NCI-H510A (cell line): ENCODE measurements at regions not wholly inside any gene's neighbourhood (a gene's known extent, or its start where the extent isn't known, plus 50 kb on each side); places are given as distances from the start of the nearest gene placed in this dataset.
"Not testable (repeated sequence)": the region's sequence is repeated elsewhere in the genome, so short reads cannot be mapped to it uniquely, and the experiment has no call there.

Experiments used
- DNase-seq: peaks from one replicate; lab custom pipeline; 2025; lab: John Stamatoyannopoulos, UW

DNA sequence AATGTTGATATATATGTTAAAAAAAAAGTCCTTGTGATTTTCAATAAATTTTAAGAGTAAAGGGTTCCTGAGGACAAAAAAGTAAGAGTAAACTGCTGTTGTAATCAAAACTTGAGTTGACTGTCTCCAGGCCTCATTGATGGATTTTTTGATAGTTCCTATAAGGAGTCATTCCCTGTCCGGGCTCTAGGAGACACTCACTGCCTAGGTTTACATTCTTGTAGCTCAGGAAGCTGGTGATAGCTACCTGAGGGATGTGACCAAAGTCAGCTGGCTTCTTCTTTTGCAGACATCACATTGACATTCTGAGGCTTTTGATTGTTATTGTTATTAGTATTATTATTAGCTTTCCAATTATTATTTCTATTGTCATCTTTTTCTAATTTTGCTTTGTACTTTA lies 116.5 kb upstream of the FBXL7 start:
- peak; percentile 9 for DNase-seq

DNA sequence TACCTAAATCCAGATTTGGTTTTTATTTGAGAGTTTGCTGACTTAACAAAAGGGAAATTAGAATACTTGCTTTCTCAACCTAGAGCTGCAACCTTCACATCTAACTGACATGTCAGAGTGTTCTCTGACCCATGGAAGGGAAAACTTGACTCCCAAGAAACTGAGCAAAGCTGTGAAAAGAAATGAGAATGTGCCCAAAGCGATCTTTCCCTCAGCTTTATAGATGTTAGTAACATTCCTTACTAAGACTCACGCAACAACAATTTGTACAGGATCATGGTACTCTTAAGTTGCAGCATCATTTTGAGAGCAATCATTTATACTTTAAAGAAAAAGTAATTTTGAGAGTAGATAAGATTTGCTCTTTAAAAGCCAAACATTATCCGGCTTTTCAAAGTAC lies 117.0 kb upstream of the FBXL7 start:
- DNase-seq, result no peak

DNA sequence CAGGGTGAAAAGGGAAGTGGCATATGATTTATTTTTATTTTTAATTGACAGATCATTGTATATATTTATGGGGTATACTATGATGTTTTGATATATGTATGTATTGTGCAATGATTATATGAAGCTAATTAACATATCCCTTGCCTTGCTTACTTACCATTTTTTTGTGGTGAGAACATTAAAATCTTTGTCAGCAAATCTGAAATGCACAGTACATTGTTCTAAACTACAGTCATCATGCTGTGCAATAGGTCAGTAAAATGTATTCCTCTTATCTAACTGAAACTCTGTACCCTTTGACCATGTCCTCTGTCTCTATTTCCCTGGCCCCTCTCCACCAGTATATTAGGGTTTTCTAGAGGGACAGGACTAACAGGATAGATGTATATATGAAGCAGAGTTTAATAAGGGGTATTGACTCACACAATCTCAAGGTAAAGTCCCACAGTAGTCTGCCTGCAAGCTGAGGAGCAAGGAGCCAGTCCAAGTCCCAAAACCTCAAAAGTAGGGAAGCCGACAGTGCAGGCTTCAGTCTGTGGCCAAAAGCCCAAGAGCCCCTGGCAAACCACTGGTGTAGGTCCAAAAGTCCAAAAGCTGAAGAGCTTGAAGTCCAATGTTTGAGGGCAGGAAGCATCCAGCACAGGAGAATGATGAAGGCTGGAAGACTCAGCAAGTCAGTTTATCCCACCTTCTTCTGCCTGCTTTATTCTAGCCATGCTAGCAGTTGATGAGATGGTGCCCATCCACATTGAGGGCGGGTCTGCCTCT lies 122.2 kb upstream of the FBXL7 start:
- no peak for DNase-seq

DNA sequence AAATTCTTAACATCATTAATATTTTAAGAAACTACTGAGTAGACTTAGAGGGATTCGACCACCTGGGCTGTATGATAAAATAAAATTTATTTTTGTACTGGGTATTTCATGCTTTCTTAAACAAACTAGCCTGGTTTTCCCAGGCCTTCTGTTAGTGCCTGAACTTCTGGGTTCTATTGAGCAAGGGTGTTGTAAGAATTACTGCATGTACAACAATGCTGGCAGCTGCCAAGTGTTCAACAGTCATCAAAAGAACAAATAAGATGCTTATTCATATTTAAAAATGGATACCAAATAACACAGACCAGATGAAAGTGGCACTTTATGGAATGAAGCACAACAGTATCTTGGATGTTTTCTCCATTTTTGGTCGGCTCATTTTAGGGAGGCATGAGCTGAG lies 123.2 kb upstream of the FBXL7 start:
- no peak for DNase-seq

DNA sequence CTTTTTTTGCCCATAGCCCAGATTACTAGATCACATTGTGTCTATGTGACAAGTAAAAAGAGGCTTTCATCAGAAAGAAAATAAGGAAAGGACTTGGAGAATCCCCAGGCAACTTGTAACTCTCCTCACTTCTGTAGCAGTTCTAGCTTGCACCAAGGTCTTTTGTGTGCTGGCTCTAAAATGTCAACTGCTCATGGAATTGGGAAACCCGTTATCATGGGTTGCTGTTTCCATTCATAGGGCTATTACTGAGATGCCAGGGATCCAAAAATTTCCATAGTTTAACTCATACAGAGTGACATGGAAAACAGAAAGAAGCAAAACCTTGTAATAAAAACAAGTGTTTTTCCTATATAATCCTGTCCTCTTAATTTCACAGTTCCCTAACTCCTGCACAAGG lies 123.9 kb upstream of the FBXL7 start:
- no peak for DNase-seq

DNA sequence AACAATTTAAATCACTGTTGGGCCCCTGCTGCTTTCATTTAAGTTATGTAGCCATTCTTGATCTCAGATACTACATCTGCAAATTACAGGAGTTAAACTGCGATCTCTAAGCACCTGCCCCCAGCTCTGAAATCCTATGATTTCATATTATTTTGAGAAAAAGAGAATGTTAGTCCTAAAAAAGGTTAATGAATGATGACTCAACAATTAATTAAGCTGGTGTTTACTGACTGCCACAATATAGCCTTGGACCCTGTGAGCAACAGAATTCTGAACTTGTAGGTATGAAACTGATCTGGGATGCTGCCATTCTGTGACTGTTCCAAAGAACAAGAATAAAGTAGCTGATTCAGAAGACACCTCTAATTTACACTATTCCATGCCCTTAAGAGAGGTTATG lies 124.4 kb upstream of the FBXL7 start:
- DNase-seq, result no peak

DNA sequence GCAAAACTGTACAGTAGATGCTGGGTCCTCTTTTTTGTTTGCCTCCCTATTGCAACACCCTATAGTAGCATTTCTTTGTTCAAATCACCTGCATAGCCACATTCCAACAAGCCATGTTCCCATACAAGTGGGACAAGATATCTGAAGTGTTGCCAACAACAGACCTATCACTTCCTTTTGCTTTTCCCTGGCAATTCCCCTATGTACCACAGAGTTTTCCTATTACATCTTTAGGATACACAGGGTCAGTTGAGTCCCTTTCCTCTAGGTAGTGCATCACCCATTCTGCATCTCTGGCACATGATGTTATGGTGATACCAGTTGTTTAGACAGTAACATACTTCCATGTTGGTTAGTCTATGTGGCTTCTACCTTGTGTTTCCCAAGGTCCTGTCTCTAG lies 125.1 kb upstream of the FBXL7 start:
- no peak for DNase-seq

DNA sequence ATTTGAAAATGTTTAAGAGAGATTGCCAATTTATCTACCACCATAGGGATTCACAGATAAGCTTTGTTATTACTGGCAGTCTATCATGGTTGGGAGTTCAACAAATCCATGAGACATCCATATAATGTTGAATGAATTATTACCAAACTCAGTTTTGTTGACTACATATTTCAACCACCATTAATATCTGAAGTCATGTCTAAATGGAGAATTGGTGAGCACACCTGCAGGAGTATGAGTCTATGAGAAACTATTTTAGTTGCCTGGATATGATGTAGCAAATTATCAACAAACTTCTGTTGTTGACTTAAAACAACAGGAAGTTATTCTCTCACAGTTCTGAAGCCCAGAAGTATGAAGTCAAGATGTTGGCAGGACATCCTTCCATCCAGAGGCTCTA lies 126.8 kb upstream of the FBXL7 start:
- no peak for DNase-seq

DNA sequence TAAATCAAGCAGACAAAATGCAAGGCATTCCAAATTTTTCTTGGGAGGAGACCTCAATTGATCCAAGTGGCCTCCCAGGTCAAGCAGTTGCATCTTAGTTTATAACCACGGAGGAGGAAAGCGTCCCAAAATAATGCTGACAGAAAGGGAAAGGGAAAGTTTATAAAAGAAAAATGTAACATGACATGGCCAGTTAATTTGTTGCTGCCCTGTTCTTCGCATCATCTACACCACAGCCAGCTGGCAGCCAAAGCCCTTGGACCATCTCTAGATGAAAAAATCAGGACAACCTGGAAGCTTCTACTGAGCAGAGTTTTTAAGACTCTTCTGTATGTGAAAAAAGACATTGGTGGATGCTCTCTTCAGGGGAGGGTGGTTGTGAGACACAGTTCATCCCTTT lies 128.8 kb upstream of the FBXL7 start:
- DNase-seq, result no peak

DNA sequence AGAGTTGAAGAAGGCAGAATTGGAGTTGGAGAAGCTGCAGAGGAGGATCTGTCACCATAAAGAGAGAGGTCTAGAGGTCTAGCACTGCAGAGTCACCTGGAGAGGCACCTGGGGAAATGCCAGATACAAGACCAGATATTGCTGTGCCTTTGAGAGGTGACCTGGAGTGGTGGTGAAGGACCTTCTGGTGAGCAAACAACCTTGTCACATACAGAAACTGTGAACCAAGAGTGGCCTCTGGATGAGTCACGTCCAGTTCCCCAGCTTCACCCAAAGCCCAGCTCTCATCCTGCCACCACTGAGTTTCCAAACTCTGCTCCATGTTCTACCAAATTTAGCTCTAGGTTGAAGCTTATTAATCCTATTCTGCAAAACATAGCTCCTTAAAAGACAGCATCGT lies 131.1 kb upstream of the FBXL7 start:
- DNase-seq, result no peak

DNA sequence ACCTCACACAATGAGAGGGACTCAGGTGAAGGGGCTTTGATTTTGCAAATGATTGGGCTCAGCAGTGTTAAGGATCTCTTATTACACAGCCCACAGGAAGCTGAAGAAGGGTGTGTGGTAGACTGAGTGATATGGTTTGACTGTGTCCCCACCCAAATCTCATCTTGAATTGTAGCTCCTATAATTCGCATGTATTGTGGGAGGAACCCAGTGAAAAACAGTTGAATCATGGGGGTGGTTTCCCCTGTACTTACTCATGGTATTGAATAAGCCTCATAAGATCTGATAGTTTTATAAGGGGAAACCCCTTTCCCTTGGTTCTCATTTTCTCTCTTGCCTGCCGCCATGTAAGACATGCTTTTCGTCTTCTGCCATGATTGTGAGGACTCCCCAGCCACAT lies 132.5 kb upstream of the FBXL7 start:
- DNase-seq, result no peak

DNA sequence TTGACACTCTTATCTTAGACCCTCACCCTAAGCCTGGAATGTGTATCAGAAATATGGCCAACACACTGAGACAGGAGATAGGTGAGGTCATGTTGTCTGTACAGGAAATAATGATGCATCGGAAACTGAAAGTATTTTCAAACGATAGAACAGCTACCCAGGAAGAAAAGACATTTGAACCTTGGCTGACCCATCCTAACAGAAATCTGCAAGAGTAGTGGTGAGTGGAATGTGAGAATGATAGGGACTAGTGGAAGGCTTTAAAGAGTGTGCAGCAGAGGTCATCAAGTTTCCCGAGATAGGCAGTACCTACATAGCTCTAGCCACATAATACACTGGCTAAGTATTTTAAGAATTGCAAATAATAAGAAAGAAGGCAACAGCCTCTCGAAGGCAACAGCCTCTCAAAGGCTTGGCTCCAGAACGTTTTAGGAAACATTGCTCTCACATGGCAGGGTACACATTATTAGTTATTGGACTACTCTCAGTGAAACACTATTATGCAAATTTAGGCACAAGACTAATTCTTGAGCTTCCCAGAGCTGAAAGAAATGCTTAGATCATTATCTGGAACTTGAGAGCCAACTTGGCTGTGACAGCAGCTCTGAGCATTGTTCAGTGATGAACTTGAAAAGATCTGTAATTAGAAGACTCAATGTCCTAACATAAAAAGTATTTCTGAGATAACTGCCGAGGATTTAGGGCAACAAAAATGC lies 133.1 kb upstream of the FBXL7 start:
- DNase-seq, result no peak

DNA sequence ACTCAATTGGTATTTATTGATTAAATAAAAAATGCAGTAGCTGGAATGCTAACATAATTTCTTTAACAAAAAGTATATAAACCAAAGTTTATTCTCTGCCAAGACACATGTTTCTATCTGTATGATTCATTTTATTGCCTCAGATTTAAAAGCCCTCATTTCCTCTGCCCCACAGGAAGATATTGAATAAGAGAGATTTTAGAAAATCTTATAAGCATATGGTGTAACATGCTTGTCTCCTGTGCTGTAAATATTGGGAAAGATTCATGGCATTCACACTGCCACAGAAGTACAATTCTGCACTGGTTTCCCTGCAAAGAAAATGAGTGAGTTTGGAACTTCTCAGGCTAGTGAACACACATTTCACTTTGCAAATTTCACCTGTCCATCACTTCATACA lies 134.9 kb upstream of the FBXL7 start:
- DNase-seq, result no peak

DNA sequence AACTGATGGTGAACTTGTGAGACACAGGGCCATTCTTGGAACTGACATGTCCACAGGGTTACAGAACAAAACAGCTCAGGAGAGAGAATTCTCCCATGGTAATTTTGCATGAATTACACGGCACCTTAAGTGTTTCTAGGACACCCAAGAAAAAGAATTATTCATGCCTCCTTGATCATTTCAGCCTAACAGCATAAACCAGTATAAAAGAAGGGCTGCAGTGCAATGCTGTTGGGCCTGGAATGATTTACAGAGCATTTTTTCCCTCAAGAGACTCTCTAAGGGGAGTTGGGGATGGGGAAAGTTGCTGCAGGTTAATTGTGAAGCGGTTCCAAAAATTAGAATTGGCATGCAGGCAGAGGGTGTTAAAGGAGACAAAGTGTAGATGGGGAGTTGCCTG lies 136.4 kb upstream of the FBXL7 start:
- DNase-seq, result no peak

DNA sequence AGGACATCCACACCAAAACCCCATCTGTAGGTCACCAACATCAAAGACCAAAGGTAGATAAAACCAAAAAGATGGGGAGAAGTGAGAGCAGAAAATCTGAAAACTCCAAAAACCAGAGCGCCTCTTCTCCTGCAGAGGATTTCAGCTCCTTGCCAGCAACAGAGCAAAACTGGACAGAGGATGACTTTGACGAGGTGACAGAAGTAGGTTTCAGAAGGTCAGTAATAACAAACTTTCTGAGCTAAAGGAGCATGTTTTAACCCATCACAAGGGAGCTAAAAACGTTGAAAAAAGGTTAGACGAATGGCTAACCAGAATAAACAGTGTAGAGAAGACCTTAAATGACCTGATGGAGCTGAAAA lies 142.9 kb upstream of the FBXL7 start:
- DNase-seq, result not testable (repeated sequence)

DNA sequence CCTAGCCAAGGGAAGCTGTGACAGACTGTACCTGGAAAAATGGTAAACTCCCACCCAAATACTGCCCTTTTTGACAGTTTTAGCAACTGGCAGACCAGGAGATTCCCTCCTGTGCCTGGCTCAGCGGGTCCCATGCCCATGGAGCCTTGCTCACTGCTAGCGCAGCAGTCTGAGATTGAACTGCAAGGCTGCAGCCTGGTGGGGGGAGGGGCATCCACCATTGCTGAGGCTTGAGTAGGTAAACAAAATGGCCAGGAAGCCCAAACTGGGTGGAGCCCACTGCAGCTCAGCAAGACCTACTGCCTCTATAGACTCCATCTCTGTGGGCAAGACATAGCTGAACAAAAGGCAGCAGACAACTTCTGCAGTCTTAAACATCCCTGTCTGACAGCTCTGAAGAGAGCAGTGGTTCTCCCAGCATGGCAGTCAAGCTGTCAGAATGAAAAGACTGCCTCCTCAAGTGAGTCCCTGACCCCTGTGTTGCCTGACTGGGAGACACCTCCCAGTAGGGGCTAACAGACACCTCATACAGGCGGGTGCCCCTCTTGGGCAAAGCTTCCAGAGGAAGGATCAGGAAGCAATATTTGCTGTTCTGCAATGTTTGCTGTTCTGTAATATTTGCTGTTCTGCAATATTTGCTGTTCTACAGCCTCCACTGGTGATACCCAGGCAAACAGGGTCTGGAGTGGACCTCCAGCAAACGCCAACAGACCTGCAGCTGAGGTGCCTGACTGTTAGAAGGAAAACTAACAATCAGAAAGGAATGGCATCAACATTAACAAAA lies 143.5 kb upstream of the FBXL7 start:
- not testable (repeated sequence) for DNase-seq

DNA sequence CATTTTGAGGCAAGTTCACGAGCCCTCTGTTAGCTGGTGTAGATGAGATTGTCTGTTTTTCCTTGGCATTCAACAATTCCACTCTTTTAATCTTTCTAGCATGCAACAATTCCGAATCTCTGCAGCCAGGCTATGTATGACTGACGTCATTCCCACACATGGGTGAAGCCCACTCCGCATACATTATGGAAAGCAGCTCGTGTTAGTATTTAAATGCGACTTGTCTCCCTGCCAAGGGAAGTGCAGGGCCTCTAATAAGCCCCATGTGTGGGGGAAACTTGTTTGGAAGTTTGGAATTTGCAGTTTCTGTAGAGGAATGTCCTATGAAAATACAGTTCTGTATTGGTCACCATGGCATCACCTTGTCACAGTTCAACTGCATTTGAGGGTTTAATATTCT lies 146.0 kb upstream of the FBXL7 start:
- DNase-seq, result no peak

DNA sequence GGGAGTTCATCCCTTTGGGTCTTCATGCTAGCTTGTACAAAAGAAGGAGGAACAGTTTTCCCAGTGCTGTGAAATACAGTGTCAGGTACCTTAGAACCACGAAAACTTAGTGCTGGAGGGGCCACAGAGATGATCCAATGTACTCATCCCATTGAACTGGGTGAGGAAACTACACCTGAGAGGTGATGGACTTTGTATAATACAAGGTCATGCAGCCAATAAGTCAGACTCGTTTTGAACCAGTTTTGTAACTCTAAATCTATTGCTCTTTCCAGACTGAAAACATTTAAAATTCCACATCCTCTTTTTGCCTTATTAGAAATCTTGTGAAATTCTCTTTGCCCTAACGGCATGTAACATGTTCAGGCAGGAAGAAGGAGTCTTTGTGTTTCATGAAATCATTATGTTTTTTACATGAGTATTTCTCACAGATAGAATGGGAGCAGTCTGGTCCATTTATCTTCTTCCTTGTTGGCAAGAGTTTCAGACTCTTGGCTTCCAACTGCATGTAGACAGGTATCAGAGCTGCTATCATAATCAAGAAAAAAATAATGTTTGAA lies 146.8 kb upstream of the FBXL7 start:
- no peak for DNase-seq

DNA sequence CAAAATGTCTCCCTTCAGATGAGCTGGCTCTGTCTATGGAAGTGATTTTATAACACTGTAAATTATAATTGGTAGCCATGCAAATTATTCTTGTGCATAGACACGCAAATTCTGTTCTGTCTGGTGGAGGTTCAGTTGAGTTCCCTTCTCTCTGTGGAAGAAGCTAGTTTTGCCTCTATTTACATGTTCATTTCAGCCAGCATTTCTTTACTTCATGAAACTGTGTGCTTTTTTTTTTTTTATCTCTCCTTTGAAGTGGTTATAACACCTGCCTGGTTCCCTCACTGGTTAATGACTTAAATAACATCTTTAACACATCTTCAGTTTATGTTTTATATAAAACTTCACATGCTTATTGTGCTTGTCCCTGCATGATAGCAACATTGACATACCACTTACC lies 149.4 kb upstream of the FBXL7 start:
- no peak for DNase-seq

DNA sequence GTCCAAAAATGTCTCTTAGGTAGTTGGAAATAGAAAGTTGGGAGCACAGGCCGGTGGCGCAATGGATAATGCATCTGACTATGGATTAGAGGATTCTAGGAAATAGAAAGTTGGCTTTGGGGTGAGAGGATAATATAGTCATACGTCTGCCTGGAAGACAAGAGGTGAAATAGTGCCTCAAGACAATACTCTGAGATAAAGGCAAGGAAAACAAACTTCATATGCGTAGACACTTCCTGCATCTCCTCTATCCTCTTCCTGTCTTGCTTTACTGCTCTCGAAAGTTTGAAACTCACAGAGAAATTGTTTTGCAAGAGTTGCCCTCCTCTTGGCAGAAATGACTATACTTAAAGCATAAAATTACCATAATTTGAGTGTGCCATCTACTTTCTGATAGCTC lies 153.2 kb upstream of the FBXL7 start:
- DNase-seq, result no peak

DNA sequence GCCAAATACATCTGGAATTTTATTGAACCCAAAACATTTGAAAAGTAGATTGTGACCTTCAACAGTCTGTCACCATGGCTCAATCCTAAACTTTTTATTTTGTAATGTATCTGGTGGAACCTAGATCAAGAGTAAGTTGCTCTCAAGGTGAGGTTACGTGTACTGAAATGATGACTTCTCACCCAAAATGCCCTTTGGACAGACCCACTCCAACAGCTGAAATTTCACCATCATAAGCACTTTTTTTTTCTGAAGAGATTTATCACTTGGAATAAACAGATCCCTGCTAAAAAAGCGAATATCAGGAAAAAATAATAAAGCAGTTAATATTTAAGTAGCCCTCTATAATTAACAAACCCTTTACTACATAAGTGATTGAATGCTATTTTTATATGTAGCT lies 155.0 kb upstream of the FBXL7 start:
- no peak for DNase-seq

DNA sequence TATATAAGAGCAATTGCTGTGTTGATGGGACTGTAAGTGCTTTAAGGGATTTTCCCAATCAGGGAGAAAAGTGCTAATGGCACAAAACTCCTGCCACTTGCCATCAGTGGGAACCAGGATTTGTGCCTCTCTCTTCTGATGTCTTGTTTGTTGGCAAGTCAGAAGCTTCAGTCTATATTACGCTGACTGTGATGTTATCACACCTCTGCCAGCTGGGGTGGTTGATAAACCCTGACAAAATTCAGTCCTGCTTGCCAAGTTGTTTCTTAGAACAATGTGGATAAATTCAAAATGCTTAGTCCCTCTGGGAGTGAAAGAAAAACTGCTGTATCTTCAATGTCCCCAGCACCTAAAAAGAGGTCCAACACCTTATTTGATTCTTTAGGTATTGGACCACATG lies 161.4 kb upstream of the FBXL7 start:
- DNase-seq, result no peak
